Body of pancreas (tissue), 4 donors: ENCODE measurements at regions not wholly inside any gene's neighbourhood (a gene's known extent, or its start where the extent isn't known, plus 50 kb on each side); places are given as distances from the start of the nearest gene placed in this dataset.
"Not testable (repeated sequence)": the region's sequence is repeated elsewhere in the genome, so short reads cannot be mapped to it uniquely, and the experiment has no call there.

Source experiments
- ATAC-seq: fragments of 150-250 bp; one replicate; pipeline ENCODE4 v1.9.1; 2016
- DNase-seq, 4 donors: peaks; one replicate each; pipeline ENCODE4 v3.0.0-alpha.2; 2019
- H3K27ac ChIP-seq, 4 donors: fragments of 200-600 bp; sonication (generic); 1 replicate in 3 of 4; 2 replicates in 1 of 4; pipeline versions ENCODE4 v1.5.1 to v1.6.1; 2016 to 2019; ENCODE audit warnings: mild to moderate bottlenecking in 1 of 4, mixed read lengths in 1 of 4, moderate library complexity in 1 of 4
- H3K27me3 ChIP-seq, 2 donors: fragments of 200-600 bp; sonication (generic); one replicate each; pipeline ENCODE4 v1.6.0; 2016; ENCODE audit warnings: mild to moderate bottlenecking in 1 of 2
- H3K36me3 ChIP-seq, 2 donors: fragments of 200-600 bp; sonication (generic); replicated peaks in 1 of 2; 2 replicates each; pipeline ENCODE4 v1.5.1; 2016; ENCODE audit warnings: low read depth in 2 of 2; ENCODE audit not compliant: insufficient read depth in 1 of 2
- H3K4me1 ChIP-seq: fragments of 200-600 bp; sonication (generic); one replicate; pipeline ENCODE4 v1.6.0; 2016
- H3K4me3 ChIP-seq, 2 donors: fragments of 200-600 bp; sonication (generic); 1 replicate in 1 of 2; 2 replicates in 1 of 2; pipeline ENCODE4 v1.5.1; 2016 to 2019
- H3K9me3 ChIP-seq, 3 donors: fragments of 200-600 bp; sonication (generic); 1 replicate in 2 of 3; 2 replicates in 1 of 3; pipeline ENCODE4 v1.5.1; 2016
- POLR2A ChIP-seq, 3 donors: fragments of 450-650 bp; IDR thresholded peaks; one replicate each; pipeline ENCODE4 v1.6.1; 2016; ENCODE audit warnings: antibody characterized with exemption in 3 of 3, mild to moderate bottlenecking in 2 of 3
- WGBS, 2 donors: methylation state at CpG; one replicate each; pipeline ENCODE4 v1.1.5; 2017; 5-methylcytosine and 5-hydroxymethylcytosine counted together
- intact Hi-C: fragments of 100-400 bp; cut with DNase I; formaldehyde crosslinking; loops from one replicate; pipeline ENCODE4 v1.15.1; 2023
- TF ChIP-seq, protein P1 (sequence below), 7 experiments: fragments of 450-650 bp in 4 of 7; fragments of 200-600 bp in 3 of 7; sonication (generic) in 3 of 7; IDR thresholded peaks; one replicate each; pipeline ENCODE4 v1.5.1; 2016 to 2019; ENCODE audit warnings: antibody characterized with exemption in 7 of 7

DNA sequence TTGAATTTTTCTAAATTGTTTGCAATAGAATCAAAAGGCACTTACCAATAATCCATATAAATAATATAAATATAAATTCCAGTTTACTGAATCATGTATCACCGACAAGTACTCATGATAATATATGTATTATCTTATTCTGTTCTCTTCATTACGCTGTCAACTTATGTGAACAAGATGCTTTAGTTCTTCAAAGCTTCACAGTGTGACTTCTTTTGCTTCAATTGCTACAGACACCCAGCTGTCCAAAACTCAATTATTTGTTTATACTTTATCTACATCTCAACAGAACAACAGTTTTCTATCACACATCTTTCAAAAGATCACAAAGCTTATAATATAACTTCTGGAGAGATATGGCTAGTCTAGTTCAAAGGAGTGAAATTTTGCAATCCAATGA, 1499.9 kb upstream of the PCDH10 start:
- DNase-seq, result no peak
- no peaks in the 10 kb centered on the region for H3K36me3 ChIP-seq
- no peaks in the 10 kb centered on the region for H3K9me3 ChIP-seq
- intact Hi-C loops, result no loop called here
- no peaks in the 10 kb centered on the region for H3K27me3 ChIP-seq
- no peaks in the 10 kb centered on the region for H3K4me1 ChIP-seq
- WGBS, 2 donors, result 89 to 90% methylated on average over 2 of the region's 2 CpGs
- no peak for ATAC-seq
- no peak for TF ChIP-seq POLR2A (IDR thresholded peaks at IDR 0.05)
- TF ChIP-seq, protein P1, sequence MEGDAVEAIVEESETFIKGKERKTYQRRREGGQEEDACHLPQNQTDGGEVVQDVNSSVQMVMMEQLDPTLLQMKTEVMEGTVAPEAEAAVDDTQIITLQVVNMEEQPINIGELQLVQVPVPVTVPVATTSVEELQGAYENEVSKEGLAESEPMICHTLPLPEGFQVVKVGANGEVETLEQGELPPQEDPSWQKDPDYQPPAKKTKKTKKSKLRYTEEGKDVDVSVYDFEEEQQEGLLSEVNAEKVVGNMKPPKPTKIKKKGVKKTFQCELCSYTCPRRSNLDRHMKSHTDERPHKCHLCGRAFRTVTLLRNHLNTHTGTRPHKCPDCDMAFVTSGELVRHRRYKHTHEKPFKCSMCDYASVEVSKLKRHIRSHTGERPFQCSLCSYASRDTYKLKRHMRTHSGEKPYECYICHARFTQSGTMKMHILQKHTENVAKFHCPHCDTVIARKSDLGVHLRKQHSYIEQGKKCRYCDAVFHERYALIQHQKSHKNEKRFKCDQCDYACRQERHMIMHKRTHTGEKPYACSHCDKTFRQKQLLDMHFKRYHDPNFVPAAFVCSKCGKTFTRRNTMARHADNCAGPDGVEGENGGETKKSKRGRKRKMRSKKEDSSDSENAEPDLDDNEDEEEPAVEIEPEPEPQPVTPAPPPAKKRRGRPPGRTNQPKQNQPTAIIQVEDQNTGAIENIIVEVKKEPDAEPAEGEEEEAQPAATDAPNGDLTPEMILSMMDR (IDR thresholded peaks at IDR 0.05), result no peak
- H3K27ac ChIP-seq, result no peak overlapping the region
- H3K4me3 ChIP-seq, result no peak overlapping the region

DNA sequence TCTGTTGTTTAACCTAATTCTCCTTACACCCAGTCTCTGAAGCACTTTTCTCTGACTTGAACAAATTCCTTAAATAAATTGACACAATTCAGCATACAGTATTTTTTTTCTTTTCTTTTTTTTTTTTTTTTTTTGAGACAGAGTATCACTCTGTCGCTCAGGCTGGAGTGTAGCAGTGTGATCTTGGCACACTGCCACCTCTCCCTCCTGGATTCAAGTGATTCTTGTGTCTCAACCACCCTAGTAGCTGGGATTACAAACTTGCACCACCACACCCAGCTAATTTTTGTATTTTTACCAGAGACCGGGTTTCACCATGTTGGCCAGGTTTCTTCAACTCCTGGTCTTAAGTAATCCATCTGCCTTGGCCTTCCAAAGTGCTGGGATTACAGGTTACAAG, 1498.1 kb upstream of the PCDH10 start:
- peak in 1 of 4 donors; percentile 5 for DNase-seq
- no peak overlapping the region for H3K27ac ChIP-seq
- H3K4me3 ChIP-seq, result no peak overlapping the region
- H3K27me3 ChIP-seq, result no peaks in the 10 kb centered on the region
- ATAC-seq, result no peak
- intact Hi-C loops, result no loop called here
- WGBS, 2 donors, result 66 to 72% methylated on average over 2 of the region's 2 CpGs
- no peaks in the 10 kb centered on the region for H3K4me1 ChIP-seq
- H3K36me3 ChIP-seq, result no peaks in the 10 kb centered on the region
- H3K9me3 ChIP-seq, result no peaks in the 10 kb centered on the region
- TF ChIP-seq POLR2A (IDR thresholded peaks at IDR 0.05), result no peak
- TF ChIP-seq, protein P1 (IDR thresholded peaks at IDR 0.05), result no peak

DNA sequence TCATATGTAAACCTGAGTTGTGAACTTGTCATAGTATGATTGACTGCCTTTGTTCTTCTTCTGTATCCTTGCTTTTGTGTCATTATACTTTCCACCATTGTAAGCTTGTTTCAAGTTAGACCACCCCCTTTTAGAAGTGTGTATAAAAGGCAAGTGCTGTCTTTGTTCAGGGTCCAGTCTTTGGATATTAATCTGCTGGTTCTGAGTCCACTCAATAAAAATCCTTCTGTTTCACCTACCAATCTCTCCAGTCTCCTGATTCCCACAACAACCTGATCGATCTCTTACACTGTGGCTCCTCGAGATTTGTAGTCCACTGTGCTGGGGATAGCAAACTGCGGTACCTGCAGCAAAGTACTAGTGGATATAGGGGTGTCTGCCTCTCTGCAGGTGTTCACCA, 1465.8 kb upstream of the PCDH10 start:
- H3K27ac ChIP-seq, H3K27me3 ChIP-seq, DNase-seq, intact Hi-C loops, H3K36me3 ChIP-seq, ATAC-seq, H3K4me1 ChIP-seq, H3K4me3 ChIP-seq: not testable (repeated sequence)
- WGBS, 2 donors, result 49 to 52% methylated on average over 3 of the region's 3 CpGs
- H3K9me3 ChIP-seq, result peaks cover 0 to 12% (median 0%) of the 10 kb centered on the region in 3 donors

DNA sequence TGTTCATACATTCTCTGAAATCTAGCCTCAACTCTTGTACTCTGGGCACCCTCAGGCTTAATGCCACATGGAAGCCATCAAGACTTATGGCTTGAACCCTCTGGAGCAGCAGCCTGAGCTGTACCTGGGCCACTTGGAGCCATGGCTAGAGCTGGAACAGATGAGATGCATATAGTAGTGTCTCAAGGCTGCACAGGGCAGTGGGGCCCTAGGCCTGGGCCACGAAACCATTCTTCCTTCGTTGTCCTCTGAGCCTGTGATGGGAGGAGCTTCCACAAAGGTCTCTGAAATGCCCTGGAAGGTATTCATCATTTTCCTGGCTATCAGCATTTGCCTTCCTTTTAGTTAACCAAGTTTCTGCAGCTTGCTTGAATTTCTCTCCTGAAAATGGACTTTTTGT, 1427.2 kb upstream of the PCDH10 start:
- no peaks in the 10 kb centered on the region for H3K36me3 ChIP-seq
- H3K27ac ChIP-seq, result no peak overlapping the region
- TF ChIP-seq, protein P1 (IDR thresholded peaks at IDR 0.05), result no peak
- no peak for TF ChIP-seq POLR2A (IDR thresholded peaks at IDR 0.05)
- no peak for DNase-seq
- ATAC-seq, result no peak
- H3K9me3 ChIP-seq, result no peaks in the 10 kb centered on the region
- no peaks in the 10 kb centered on the region for H3K27me3 ChIP-seq
- 83 to 85% methylated on average over 2 of the region's 2 CpGs for WGBS, 2 donors
- intact Hi-C loops, result no loop called here
- no peaks in the 10 kb centered on the region for H3K4me1 ChIP-seq
- no peak overlapping the region for H3K4me3 ChIP-seq

DNA sequence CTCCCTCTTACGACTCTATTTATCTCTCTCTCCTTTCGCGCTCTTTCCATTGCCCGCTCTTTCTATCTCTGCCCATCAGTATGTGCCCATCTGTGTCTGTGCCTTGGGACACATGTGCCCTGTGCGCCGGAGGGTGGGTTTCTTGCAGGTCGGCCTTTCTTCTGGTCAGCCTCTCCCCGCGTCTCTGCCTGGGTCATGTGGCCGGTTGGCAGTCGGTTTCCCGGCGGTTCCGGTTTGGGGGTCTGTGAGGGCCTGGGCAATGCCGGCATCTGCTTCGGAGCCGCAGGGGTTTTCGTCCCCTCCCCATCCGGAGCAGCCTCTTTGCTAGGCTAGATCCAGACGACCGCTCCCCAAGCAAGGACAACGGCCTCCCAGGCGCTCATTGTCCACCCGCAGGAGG, 1426.0 kb upstream of the PCDH10 start:
- H3K4me3 ChIP-seq, H3K27ac ChIP-seq, intact Hi-C loops, H3K27me3 ChIP-seq, ATAC-seq, H3K4me1 ChIP-seq, DNase-seq, H3K9me3 ChIP-seq, H3K36me3 ChIP-seq: not testable (repeated sequence)
- WGBS, 2 donors, result 86 to 90% methylated on average over 7 to 9 of the region's 24 CpGs

DNA sequence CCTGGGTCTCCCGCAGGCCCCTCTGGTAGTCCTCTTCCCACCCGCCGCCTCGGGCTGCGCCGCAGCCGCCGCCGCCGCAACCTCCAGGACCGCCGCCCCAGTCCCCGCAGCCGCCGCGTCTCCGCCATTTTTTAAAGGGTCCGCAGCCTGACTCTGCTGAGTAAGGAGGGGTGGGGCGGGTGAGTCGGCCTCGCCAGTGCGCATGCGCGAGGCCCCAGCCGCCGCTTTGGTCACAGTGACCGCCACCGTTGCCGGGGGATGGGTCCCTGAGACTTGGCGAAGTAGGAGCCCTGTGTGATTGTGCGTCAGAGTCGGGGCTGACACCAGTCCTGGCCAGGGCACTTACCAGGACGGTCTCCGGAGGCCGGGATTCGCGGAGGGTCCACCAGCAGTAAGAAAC, 1424.2 kb upstream of the PCDH10 start:
- WGBS, 2 donors, result 93% methylated on average over 9 of the region's 37 CpGs; no CpG with 5 or more reads in 1 of the 2 donors
- ATAC-seq, intact Hi-C loops: not testable (repeated sequence)

DNA sequence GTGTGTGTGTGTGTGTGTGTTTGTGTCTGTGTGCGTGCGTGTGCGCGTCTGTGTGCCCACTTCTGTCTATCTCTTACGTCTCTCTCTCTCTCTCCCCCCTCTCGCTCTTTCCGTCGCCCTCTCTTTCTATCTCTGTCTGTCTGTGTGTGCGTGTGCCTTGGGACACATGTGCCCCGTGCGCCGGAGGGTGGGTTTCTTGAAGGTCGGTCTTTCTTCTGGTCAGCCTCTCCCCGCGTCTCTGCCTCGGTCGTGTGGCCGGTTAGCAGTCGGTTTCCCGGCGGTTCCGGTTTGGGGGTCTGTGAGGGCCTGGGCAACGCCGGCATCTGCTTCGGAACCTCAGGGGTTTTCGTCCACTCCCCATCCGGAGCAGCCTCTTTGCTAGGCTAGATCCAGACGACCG, 1423.6 kb upstream of the PCDH10 start:
- ATAC-seq, intact Hi-C loops, H3K36me3 ChIP-seq, H3K27me3 ChIP-seq, H3K4me1 ChIP-seq, H3K4me3 ChIP-seq, DNase-seq, H3K27ac ChIP-seq, H3K9me3 ChIP-seq: not testable (repeated sequence)
- WGBS, 2 donors, result 97 to 98% methylated on average over 8 to 15 of the region's 29 CpGs

More for the DNA sequence above, 1424.2 kb upstream of the PCDH10 start:
- not testable (repeated sequence) for H3K4me1 ChIP-seq, H3K27ac ChIP-seq, H3K36me3 ChIP-seq, H3K9me3 ChIP-seq, H3K27me3 ChIP-seq, H3K4me3 ChIP-seq
- DNase-seq, result peak in 3 of 4 donors; percentile 75 to 91 (median 78)

DNA sequence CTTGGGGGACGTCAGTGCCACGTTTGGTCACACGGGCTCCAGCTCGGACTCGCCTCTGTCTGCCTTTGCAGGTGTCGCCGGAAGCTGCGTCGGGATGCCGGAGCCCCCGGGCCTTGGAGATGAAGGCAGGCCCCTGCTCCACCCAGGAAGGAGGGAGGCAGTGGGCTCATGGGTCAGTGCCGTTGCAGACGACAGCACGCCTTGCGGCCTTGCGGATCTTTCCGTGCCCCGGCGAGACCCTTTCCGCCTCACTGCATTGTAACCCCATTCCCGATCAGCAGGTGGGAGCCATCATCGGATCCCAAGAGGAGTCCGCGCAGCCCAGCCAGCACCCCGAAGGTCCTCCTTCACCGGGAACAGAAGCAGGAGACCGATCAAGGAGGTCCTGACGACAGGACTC, 1422.2 kb upstream of the PCDH10 start:
- H3K4me1 ChIP-seq, DNase-seq, H3K27ac ChIP-seq, H3K27me3 ChIP-seq, H3K36me3 ChIP-seq, ATAC-seq, H3K9me3 ChIP-seq, intact Hi-C loops, H3K4me3 ChIP-seq: not testable (repeated sequence)
- WGBS, 2 donors, result 94 to 95% methylated on average over 4 to 9 of the region's 28 CpGs

DNA sequence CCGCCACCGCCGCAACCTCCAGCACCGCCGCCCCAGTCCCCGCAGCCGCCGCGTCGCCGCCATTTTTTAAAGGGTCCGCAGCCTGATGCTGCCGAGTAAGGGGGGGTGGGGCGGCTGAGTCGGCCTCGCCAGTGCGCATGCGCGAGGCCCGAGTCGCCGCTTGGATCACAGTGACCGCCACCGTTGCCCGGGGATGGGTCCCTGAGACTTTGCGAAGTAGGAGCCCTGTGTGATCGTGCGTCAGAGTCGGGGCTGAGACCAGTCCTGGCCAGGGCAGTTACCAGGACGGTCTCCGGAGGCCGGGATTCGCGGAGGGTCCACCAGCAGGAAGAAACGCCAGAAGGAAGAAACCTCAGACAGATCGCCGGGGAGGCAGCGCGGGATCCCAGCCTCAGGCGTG, 1421.7 kb upstream of the PCDH10 start:
- intact Hi-C loops, ATAC-seq, H3K36me3 ChIP-seq, H3K4me1 ChIP-seq, H3K4me3 ChIP-seq, H3K9me3 ChIP-seq, DNase-seq, H3K27me3 ChIP-seq, H3K27ac ChIP-seq: not testable (repeated sequence)
- 89% methylated on average over 18 of the region's 40 CpGs; no CpG with 5 or more reads in 1 of the 2 donors for WGBS, 2 donors

DNA sequence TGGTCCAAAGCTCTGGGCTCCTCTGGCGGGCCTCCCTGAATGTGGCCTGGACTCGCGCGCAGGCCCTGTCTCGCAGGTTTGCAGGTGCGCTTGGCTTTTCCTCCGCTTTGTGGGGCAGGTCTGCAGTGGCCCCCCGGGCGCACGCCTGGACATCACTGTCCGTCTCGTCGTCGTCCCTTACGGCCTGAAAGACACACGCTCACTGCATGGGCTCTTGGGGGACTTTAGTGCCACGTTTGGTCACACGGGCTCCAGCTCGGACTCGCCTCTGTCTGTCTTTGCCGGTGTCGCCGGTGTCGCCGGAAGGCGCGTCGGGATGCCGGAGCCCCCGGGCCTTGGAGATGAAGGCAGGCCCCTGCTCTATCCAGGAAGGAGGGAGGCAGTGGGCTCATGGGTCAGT, 1419.9 kb upstream of the PCDH10 start:
- WGBS, 2 donors, result 96% methylated on average over 17 to 20 of the region's 30 CpGs

More for the DNA sequence above, 1419.9 kb upstream of the PCDH10 start:
- intact Hi-C loops, H3K4me3 ChIP-seq, ATAC-seq, H3K27ac ChIP-seq, H3K27me3 ChIP-seq, H3K36me3 ChIP-seq, H3K9me3 ChIP-seq, H3K4me1 ChIP-seq, DNase-seq: not testable (repeated sequence)
